Type B pancreatic cell (in vitro differentiated cells): ENCODE measurements at regions not wholly inside any gene's neighbourhood (a gene's known extent, or its start where the extent isn't known, plus 50 kb on each side); places are given as distances from the start of the nearest gene placed in this dataset.

Experiments used
- DNase-seq: peaks from one replicate; pipeline ENCODE4 v3.0.0; 2021; ENCODE audit warnings: mixed read lengths; ENCODE audit not compliant: unreplicated experiment; ENCODE audit errors: extremely low spot score
- H3K27ac Mint-ChIP-seq: 2 replicates; pipeline ENCODE4 v1.8.0; 2021; ENCODE audit warnings: mild to moderate bottlenecking, mixed read lengths
- H3K27me3 Mint-ChIP-seq: 2 replicates; pipeline ENCODE4 v1.8.0; 2021; ENCODE audit warnings: mixed read lengths
- H3K36me3 Mint-ChIP-seq: 2 replicates; pipeline ENCODE4 v1.8.0; 2021; ENCODE audit warnings: mixed read lengths
- H3K4me1 Mint-ChIP-seq: one replicate; pipeline ENCODE4 v1.8.0; 2021; ENCODE audit warnings: mixed read lengths; ENCODE audit not compliant: unreplicated experiment
- H3K4me3 Mint-ChIP-seq: 2 replicates; pipeline ENCODE4 v1.8.0; 2021; ENCODE audit warnings: mild to moderate bottlenecking, mixed read lengths
- H3K9me3 Mint-ChIP-seq: 2 replicates; pipeline ENCODE4 v1.8.0; 2021; ENCODE audit warnings: mixed read lengths
- TF ChIP-seq, protein P1 (sequence below): fragments of 200-600 bp; sonication (generic); conservative IDR thresholded peaks from 2 replicates; pipeline ENCODE4 v1.5.0; 2021; ENCODE audit warnings: antibody characterized with exemption, mild to moderate bottlenecking

GRCh38 chr5:163943546-163943945 lies 438.1 kb downstream of the MAT2B start:
- H3K27ac Mint-ChIP-seq: no peak overlapping the region

DNA sequence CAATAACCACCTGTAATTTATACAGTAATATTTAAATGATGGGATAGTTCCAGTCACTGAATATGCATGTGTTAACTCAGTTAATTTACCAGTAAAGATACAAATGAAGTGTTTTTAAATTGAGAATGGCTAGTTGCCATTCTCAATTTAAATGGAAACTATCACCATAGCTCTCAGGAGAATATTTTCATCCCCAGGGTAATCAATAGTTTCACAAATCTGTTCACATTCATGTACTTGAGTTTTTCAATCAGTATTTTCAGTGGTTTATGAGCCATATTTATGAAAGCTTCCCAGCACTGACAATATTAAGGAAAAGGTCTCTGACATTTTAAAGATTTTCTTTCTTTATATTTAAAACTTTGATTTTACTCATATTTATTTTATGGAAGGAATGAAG lies 439.3 kb downstream of the MAT2B start:
- Mint-ChIP-seq H3K4me1 (peaks cover 5% of the 10 kb centered on the region), H3K36me3 (no peaks in the 10 kb centered on the region), H3K4me3 (no peak overlapping the region), H3K9me3 (peaks cover 11% of the 10 kb centered on the region), H3K27me3 (peaks cover 6% of the 10 kb centered on the region), H3K27ac (no peak overlapping the region)
- no peak for DNase-seq
- TF ChIP-seq, protein P1, sequence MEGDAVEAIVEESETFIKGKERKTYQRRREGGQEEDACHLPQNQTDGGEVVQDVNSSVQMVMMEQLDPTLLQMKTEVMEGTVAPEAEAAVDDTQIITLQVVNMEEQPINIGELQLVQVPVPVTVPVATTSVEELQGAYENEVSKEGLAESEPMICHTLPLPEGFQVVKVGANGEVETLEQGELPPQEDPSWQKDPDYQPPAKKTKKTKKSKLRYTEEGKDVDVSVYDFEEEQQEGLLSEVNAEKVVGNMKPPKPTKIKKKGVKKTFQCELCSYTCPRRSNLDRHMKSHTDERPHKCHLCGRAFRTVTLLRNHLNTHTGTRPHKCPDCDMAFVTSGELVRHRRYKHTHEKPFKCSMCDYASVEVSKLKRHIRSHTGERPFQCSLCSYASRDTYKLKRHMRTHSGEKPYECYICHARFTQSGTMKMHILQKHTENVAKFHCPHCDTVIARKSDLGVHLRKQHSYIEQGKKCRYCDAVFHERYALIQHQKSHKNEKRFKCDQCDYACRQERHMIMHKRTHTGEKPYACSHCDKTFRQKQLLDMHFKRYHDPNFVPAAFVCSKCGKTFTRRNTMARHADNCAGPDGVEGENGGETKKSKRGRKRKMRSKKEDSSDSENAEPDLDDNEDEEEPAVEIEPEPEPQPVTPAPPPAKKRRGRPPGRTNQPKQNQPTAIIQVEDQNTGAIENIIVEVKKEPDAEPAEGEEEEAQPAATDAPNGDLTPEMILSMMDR: no peak

More at GRCh38 chr5:163943546-163943945, 438.1 kb downstream of the MAT2B start:
- Mint-ChIP-seq H3K4me1 (peaks cover 5% of the 10 kb centered on the region), H3K27me3 (peaks cover 6% of the 10 kb centered on the region), H3K36me3 (no peaks in the 10 kb centered on the region), H3K4me3 (no peak overlapping the region), H3K9me3 (peaks cover 6% of the 10 kb centered on the region)
- no peak for DNase-seq
- TF ChIP-seq, protein P1: no peak

DNA sequence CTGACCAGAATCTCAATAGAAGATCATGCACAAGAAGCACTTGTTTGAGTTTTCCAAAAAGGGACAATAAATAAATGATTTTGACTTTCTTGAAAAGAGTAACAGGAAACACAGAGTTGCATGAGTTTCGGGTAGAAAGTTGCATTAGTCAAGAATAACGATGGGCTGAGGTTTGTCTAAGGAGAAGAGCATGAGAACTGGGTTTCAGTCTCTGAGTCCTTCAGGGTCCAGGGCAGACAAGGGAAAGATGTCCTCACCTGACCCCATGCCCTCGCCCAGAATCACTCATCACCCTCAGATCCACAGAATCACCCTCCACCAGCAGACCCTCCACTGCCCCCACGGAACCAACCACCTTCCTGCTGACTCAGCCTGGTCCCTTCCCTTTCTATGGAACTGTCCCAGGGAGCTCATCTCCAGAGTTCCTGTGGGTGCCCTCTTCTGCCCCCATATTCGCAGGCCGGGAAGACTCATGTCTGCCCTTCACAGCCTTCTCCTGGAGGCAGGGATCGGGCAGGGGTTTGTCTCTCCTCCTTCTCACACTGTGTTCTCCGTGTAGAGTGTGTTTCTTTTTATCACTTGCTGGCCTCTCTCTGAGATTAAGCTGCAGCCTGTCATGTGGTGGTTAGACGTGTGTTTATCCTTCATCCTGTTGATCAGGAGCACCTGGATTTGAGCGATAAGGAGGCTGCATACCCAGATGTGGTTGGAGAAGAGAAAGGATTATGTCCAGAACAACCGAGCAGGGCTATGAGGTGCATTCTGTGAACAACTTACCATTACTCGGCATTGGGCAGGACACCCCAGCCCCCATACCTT lies 442.6 kb downstream of the MAT2B start:
- H3K36me3 Mint-ChIP-seq: no peaks in the 10 kb centered on the region
- no peak overlapping the region for H3K27ac Mint-ChIP-seq
- TF ChIP-seq, protein P1: no peak
- H3K4me1 Mint-ChIP-seq: peaks cover 5% of the 10 kb centered on the region
- peaks cover 6% of the 10 kb centered on the region for H3K27me3 Mint-ChIP-seq
- H3K9me3 Mint-ChIP-seq: peaks cover 11% of the 10 kb centered on the region
- no peak for DNase-seq
- H3K4me3 Mint-ChIP-seq: no peak overlapping the region

DNA sequence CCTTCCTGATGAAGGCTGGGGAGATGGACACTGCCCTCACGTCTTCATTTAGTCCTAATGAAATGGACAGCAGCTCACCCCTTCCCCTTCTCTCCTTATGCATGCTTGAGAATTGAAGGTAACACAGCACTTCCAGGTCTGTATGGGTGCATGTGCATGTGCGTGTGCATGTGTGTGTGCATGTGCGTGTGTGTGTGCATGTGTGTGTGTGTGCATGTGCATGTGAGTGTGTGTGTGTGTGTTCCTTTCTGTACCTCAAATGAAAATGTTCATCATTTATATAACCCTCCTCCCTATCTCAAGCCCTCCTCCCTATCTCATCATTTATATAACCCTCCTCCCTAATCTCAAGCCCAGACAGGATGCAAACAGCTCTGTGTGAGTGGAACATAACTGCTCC lies 444.8 kb downstream of the MAT2B start:
- no peak for DNase-seq
- TF ChIP-seq, protein P1: no peak
- Mint-ChIP-seq H3K9me3 (peaks cover 11% of the 10 kb centered on the region), H3K4me3 (no peak overlapping the region), H3K36me3 (no peaks in the 10 kb centered on the region), H3K27me3 (peaks cover 6% of the 10 kb centered on the region), H3K4me1 (peaks cover 2% of the 10 kb centered on the region), H3K27ac (no peak overlapping the region)

- no peaks in the 10 kb centered on the region for H3K36me3 Mint-ChIP-seq
- DNase-seq: no peak
- H3K4me3 Mint-ChIP-seq: no peak overlapping the region
- H3K4me1 Mint-ChIP-seq: no peaks in the 10 kb centered on the region
- TF ChIP-seq, protein P1: no peak
- H3K27ac Mint-ChIP-seq: no peak overlapping the region
- H3K27me3 Mint-ChIP-seq: peaks cover 6% of the 10 kb centered on the region
- H3K9me3 Mint-ChIP-seq: peaks cover 11% of the 10 kb centered on the region
Observed at GRCh38 chr5:163951069-163951468, 445.6 kb downstream of the MAT2B start.
